NCI-H2171 (cell line): ENCODE measurements at regions not wholly inside any gene's neighbourhood (a gene's known extent, or its start where the extent isn't known, plus 50 kb on each side); places are given as distances from the start of the nearest gene placed in this dataset.

Experiments
- DNase-seq: peaks from one replicate; lab custom pipeline; 2025; lab: John Stamatoyannopoulos, UW

GRCh38 chr1:222104694-222105392 lies 363.0 kb upstream of the DUSP10 start:
- no peak for DNase-seq

- no peak for DNase-seq
These were observed 362.2 kb upstream of the DUSP10 start for GRCh38 chr1:222104097-222104496.

DNA sequence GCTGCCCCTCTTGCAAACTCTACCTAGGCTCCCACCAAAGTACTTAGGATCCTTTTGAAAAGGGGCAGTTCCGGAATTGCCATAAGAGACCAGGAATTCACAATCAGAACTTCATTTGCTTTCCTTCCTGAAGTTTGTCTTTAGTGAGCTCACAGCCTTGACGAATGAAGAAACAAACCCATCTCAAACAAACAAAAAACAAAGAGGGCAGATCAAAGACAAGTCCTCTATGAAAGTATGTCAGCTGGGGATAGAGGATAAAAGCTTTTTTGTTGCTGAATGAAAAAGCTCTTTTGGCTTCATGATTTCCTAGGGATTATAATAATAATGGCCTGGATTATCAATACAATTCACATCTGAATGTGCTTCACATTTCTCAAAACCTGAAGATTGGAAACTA lies 357.9 kb upstream of the DUSP10 start:
- DNase-seq: no peak

DNA sequence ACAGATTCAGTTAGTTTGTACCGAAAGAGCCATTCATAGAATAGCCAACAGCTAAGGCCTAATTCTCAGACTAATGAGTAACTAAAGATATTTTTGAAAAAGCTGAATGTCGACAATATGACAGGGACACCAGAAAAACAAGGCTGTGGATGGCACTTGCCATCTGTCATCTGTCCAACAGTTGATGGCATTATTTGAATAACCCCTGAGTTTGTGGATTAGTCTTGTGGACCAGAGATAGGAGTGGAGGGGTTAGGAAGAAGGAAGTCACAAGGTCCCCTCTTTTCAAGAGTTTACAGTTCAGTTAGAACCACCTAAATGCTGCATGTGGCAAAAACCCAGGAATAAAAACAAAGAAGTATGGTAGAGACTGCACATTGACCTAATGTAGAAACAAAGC lies 356.5 kb upstream of the DUSP10 start:
- DNase-seq: no peak

DNA sequence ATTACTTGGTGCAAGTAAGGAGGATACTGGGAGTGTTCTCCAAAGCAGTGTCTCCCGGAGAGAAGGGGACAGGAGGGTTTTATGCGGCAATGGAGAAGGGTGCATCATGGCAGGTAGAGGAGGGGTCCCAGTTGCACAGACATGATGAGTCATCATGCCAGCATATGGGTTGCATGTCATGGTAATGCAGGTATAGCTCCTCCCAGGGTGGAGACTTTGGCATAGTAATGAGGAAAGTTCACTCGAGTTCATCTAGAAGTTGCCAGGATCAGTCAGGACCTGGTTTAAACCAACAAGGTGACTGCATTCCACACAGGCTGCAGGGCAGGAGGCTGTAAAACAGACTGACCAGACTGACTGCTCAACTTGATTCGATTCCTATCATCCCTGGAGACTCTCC lies 355.7 kb upstream of the DUSP10 start:
- no peak for DNase-seq

- no peak for DNase-seq
These were observed 355.0 kb upstream of the DUSP10 start for GRCh38 chr1:222096883-222097282.

- no peak for DNase-seq
These were observed 354.5 kb upstream of the DUSP10 start for GRCh38 chr1:222096476-222096772.

GRCh38 chr1:222095606-222096475 lies 354.0 kb upstream of the DUSP10 start:
- DNase-seq: peak; percentile 10

GRCh38 chr1:222093518-222093917 lies 351.6 kb upstream of the DUSP10 start:
- DNase-seq: no peak

GRCh38 chr1:222090103-222090502 lies 348.2 kb upstream of the DUSP10 start:
- DNase-seq: no peak

DNA sequence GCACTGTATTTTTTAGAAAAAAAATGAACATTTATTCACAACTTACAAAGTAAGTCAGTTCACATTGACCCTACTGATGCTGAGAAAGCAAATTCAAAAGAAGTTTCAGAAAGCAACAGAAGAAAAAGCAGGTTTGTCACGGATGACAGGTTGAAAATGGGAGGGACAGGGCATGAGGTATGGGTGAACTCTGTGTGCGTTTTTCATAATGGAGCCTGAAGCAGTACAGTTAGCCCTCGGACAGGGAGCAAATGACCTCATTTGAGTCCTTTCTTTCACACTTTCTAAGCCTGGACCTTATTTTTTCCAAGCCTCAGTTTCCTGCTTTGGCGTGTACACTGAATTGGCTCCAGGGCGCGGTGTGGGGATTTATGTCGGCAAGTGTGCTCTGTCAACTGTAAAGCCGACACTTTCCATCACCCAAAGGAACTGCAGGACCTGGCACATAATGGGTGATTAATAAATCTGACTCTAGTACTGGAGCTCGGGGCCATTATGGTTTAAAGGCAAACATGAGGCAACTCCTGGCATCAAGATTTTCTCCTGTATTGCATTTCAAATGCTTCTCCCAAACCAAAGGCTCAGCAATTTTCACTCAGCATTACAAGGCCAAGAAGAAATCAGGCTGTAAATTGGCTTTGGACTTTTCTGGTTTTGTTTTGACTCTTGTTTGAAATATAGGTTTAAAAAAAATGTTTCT lies 345.5 kb upstream of the DUSP10 start:
- no peak for DNase-seq

DNA sequence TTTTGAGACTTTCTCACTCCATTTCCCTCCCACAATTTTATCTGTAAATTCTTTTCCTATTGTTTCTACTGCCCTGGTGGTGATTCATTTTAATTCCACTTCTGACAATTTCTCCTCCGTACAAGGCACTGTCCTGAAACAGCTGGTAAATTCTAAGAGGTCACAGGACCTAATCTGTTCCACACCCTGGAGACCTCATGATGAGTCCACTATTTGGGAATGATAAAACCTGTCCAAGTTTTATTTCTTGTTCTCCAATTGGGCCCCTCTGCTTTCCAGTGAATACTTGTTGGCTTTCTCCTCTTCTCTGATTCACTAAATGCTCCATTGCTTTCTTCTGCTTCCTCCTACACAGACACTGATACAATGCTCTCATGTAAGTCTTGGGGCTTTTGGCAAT lies 343.1 kb upstream of the DUSP10 start:
- DNase-seq: no peak

- no peak for DNase-seq
These were observed 342.2 kb upstream of the DUSP10 start for GRCh38 chr1:222084048-222084447.

- no peak for DNase-seq
These were observed 340.0 kb upstream of the DUSP10 start for GRCh38 chr1:222081859-222082258.

- no peak for DNase-seq
These were observed 337.7 kb upstream of the DUSP10 start for GRCh38 chr1:222079566-222079965.

DNA sequence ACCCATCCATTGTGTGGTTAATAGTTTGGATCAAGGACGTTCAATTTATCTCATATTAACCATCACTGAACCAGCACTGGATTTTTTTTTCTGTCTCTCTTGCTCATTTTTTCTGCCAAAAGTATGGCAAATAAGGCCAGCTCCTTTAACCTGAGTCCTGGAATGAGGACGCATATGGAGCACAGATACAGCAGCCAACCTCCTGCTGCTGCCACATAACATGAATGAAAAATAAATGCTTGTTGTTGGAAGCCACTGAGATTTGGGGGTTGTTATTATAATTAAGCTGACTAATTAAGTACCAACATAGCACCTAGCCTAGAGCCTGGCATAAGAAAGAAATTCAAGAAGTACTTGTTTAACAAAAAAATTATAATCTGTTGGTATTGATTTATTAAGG lies 335.3 kb upstream of the DUSP10 start:
- no peak for DNase-seq

DNA sequence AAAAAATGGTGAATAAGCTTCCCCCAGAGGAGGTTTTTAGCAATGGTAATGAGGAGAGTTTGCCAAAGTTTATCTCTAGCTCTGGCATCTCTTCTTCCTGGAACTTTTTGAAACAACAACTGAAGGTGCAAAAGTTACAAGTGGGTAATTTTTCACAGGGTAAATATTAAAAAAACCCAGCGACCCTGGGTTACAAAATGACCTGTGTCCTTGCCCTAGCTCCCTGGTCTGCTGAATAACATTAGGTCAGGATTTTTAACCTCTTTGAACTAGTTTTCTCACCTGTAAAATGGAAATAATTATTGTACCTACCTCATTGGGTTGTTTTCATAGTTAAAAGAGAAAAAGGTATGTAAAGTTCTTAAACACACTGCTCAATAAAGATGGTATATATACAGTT lies 332.4 kb upstream of the DUSP10 start:
- no peak for DNase-seq

- no peak for DNase-seq
These were observed 331.6 kb upstream of the DUSP10 start for GRCh38 chr1:222073307-222073995.

DNA sequence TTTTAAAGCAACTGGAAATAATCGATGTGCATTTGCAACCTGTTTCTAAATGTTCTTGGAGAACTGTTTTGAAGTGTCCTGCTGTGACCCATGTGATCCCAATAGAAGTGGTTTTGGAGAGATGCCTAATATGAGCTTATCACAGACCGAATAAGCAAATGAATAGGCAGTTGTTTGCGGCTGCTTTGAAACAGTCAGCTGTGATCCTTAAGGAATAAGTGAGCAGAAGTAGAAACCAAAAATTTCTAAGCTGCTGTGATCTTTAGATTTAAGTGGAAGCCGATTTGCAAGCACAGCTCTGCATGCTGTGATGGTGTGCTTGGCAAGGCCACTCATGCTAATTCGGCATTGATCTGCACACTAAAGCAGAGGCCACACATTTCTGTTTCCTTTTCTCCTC lies 329.5 kb upstream of the DUSP10 start:
- no peak for DNase-seq

DNA sequence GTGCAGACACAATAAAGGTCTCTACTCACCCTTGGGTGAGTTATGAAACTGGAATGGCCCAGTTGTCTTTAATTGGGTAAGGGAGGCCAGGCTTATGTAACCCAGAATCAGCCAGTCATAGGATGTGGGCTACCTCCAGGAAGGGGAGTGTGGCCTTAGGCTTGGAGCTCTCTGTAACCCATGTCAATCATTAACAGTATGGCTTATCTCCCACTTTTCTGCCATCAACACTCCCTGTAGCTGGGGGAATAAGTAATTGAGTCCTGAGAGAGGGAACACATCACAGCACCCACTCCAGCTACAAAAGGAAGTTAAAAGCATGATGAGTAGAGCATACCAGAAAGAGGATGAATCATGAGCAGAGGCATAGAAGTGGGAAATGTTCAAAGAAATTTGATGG lies 327.0 kb upstream of the DUSP10 start:
- DNase-seq: no peak

DNA sequence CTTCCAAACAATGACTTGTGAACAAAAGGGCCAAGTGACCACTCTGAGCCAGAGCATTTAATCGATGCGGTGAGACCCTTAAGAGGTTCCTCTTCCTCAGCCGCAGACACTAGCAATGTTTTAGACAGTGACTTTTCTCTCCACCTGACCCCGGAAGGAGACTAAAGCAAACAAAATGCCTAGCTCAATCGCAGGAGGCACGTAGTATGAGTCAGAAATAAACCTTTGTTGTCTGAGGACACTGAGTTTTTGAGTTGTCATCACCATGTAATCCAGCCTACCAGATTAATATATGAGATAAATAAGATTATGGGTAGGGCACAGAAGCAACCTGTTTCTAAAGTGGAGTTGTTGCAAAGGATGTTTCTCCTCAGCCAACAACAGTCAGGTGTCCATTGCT lies 326.2 kb upstream of the DUSP10 start:
- no peak for DNase-seq

- DNase-seq: no peak
These were observed 324.6 kb upstream of the DUSP10 start for GRCh38 chr1:222066539-222066938.

GRCh38 chr1:222065234-222065633 lies 323.3 kb upstream of the DUSP10 start:
- DNase-seq: no peak
